SW480 (cell line): ENCODE measurements at regions not wholly inside any gene's neighbourhood (a gene's known extent, or its start where the extent isn't known, plus 50 kb on each side); places are given as distances from the start of the nearest gene placed in this dataset.
"Not testable (repeated sequence)": the region's sequence is repeated elsewhere in the genome, so short reads cannot be mapped to it uniquely, and the experiment has no call there.

Source experiments
- DNase-seq: peaks from one replicate; pipeline ENCODE4 v3.0.0-alpha.2; 2016; ENCODE audit warnings: low spot score

DNA sequence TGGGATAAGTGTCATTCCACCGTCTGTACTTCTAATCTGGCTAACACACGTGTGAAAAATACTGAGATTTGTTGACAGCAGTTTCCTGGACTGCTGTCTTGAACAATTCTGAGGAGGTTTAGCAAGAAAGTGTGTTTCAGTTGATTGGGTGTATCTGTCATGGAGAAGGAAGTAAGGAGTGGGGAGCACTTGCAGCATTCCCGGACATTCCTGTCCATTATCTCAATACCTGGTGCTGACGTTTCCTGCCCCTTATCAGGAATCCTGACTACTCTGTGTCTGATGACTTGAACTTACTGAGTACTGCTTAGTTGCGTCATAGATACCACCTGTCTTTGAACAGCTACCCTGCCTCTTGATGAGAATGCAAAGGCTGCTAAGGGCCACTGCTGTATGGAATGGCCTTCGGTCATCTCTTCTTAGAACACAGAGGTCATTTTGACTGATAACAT is 72.0 kb upstream of the VKORC1L1 start:
- no peak for DNase-seq

DNA sequence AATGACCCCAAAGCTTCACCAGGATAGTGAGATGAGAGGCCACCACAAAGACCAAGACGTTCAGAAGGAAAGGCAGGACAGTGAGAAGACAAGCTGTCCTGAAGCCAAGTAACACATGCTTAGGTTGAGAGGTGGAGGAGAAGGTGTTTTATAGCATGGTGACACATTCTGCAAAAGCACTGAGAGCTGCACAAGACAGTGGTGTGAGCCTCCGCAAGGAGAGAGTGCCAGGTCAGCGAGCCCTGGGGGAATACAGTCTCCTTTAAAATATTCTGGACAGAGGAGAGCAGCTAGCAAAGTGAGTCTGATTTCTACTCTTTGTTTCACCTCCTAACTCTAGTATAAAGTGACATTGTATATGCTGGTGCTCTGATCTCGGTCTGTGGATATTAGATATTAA is 68.0 kb upstream of the VKORC1L1 start:
- DNase-seq: no peak

DNA sequence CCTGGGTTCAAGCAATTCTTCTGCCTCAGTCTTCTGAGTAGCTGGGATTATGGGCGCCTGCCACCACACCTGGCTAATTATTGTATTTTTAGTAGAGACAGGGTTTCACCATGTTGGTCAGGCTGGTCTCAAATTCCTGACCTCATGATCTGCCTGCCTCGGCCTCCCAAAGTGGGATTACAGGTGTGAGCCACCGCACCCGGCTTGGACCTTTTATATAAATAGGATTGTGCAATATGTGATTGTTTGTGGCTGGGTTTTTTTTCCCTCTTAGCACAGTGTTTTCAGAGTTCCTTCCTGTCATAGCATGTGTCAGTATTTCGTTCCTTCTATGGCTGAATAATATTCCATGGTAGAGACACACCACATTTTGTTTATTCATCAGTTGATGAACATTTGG is 65.8 kb upstream of the VKORC1L1 start:
- not testable (repeated sequence) for DNase-seq

DNA sequence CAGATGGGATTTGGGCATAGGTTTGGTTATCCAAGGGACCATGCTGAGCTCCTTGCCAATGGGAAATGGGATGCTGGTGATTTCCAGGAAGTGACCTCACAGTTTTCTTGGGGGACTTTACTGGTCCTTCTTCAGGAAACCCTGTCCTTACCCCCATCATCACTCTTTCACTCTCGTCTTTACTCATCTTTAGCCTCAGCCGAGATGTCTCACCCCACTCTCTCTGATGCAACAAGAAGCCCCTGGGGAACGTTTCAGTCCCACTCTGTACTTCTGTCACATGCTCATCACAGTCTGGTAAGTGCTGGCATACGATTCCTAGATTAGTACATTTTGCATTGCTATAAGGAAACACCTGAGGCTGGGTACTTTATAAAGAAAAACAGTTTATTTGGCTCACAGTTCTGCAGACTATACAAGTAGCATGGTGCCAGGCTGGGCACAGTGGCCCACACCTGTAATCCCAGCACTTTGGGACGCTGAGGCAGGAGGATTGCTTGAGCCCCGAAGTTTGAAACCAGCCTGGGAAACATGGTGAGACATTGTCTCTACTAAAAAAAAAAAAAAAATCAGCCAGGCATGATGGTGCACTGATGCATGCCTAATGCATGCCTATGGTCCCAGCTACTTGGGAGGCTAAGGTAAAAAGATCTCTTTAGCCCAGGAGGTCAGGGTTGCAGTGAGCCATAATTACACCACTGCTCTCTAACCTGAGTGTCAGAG is 63.5 kb upstream of the VKORC1L1 start:
- no peak for DNase-seq

DNA sequence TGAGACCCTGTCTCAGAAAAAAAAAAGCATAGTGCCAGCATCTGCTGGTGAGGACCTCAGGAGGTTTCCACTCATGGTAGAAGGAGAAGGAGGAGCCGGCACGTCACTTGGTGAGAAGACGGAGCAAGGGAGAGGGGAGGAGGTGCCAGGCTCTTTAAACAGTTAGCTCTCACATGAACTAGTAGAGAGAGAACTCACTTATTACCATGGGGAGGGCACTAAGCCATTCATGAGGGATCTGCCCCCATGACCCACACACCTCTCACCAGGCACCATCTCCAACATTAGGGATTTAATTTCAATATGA is 62.9 kb upstream of the VKORC1L1 start:
- no peak for DNase-seq

DNA sequence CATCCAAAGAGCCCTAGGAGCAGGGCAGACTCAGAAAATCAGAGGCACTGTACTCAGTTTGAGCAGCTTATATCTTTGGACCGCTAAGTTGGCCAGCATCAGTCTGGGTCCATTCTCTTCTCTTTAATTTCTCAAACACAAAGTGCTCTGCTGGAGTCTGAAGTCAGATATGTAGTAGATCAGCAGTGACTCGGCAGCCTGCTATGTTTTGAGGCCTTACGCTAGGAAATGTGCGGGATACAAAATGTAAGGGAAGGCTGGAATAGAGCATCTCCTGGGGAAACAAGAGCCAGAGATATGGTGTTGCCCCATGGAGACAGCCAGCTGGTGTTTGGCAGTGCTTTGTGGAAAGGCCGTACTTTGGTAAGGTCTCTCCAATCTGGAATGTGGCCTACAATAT is 60.6 kb upstream of the VKORC1L1 start:
- no peak for DNase-seq

DNA sequence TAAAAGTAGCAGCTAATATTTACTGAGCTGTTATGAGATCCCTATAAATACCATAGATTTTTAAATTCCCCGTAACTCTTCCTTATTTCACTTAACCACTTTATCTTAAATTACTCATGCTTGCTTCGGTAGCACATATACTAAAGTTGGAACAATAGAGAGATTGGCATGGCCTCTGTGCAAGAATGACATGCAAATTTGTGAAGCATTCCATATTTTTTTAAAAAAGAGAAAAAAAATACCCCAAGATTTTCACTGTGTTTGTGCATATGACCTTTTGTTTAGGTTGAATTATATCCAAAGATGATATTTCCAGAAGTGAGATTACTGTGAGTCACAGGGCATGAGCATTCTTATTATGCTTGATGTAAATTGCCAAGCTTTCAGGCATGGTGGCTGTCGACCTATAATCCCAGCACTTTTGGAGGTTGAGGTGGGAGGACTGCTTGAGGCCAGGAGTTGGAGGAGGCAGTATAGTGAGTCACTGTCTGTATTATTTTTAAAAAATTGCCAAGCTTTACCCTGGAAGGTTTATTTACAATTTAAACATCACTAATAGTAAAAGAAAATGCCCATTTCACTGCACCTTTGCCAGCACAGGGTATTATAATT is 58.2 kb upstream of the VKORC1L1 start:
- DNase-seq: not testable (repeated sequence)

DNA sequence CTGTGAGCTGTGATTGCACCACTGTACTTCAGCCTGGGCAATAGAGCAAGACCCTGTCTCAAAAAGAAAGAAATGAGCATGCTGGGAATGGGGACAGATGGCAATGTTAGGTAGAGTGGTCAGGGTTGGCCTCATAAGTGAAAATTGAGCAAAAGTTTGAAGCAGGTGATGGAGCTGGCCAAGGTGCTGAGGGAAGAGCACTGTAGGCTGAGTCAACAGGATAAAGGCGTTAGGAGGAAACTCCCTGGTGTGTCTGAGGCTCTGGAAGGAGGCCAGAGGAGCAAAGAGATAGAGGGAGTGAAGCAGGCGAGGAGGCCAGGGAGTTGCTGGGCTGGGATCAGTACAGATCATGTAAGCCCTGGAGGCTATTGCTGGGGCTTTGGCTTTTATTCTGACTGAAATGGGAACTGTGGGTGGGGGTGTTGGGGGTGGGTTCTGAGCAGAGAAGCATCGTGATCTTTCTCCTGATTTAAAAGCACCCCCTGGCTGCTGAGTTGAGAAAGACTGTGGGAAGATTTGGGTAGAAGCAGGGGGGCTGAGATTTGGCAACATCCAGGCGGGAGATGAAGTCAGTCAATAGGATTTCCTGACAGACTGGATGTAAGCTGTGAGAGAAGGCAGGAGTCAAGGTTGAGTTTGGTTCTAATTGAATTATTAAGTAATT is 52.5 kb upstream of the VKORC1L1 start:
- DNase-seq: no peak
